Activated CD8-positive, alpha-beta memory T cell treated with anti-CD3 and anti-CD28 coated beads for 48 hours (primary cell): ENCODE measurements at regions not wholly inside any gene's neighbourhood (a gene's known extent, or its start where the extent isn't known, plus 50 kb on each side); places are given as distances from the start of the nearest gene placed in this dataset.

Source experiments
- DNase-seq, 3 experiments: peaks; one replicate each; pipeline ENCODE4 v3.0.0-alpha.2; 2020; ENCODE audit warnings: low read depth in 2 of 3, low spot score in 2 of 3

DNA sequence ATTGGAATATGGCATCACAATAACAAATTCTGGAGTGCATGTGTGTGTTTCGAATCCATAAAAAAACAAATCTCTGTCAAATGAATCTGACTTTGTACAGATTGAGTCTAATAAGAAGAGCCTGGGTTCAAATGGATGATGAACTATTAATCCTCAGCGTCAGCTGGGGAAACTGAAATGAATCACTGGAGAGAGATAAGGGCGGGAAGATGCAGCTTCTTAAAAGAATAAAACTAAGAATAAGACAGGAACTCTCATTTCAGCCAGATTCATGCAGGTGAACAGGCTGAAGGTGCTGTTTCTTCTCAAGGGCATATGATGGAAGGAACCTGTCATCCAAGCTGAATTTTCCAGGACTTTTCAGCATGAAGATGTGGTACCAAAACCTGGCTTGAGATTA is 202.6 kb upstream of the TRIB2 start:
- DNase-seq: no peak

DNA sequence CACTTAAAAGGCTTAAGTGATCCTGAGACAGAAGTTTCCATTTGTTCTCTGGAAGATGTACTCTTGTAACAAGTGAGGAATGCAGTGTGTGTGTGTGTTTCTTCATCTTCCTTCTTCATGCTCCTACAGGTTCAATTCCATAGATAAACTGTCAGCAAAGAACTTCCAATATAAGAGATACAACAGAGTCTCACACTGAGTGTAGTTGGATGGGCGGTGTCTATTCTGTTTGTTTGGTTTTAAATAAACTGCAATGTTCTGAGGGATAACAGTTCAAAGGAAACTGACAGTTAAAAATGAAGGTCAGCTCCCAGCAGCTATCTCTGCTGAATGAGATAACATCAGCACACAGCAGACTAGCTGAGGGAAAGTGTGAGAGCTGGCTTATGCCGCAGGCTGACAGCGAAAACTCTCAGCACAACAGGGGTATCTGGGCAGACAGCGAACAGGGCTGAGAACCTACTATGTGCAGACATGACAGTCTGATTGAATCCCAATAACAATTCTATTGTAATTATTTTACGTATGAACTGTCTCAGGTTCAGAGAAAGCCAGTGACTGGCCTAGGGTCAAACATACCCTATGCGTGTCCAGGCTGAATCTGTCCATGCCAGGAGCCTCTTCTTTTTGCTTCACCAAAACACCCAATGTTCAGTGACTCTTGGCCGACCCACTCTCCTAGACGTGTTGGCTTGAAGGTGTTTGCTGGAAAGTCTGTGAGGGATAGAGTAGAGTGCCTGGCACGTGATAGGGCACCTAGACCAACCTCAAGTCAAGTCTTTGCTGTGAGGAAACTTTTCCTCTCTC is 201.9 kb upstream of the TRIB2 start:
- no peak for DNase-seq

DNA sequence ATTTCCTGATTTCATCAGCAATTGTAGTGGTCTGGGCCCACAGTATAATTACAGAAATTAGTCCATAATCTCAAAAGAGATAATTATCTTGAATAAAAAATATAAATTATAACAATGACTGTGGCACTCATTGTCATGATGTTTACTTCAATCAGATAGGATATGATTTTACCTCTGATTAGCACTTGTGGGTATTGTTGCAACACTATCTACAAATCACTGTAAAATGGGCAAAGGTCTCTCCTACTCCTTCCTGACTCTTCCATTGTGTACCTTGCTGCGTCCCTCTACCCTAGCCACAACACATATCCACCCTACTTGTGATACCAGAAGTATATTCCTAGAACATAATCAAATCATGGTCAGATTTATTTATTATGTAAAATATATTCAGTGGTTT is 200.9 kb upstream of the TRIB2 start:
- DNase-seq: no peak

DNA sequence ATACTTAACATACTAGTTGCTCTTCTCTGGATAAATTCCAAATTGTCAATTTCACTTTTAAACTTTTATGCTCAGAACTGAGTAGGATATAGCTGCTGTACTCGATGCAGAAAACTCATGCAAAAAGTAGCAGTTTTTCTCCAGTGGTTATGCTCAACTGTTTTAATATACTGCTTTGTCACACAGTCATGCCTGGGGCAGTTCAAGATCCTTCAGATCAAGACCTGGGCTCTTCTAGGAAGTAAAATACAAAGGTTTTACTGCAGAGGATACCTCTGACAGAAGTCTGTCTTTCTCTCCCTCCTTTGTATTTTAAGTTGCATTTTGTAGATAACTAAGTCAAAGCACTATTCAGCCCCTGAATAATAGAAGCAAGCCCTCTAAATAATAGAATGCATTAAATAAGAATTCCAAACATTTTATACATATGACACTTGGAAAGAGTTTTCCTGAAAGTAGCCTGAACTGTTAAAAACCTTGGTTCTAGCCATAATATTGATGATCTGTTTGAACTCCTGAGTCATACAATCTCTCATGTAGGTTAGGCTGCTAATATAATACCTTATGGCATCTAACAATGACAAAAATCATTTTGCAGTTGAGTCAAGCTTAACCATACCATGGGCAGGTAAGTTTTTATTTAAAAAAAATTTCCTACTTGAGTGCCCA is 183.3 kb upstream of the TRIB2 start:
- no peak for DNase-seq

DNA sequence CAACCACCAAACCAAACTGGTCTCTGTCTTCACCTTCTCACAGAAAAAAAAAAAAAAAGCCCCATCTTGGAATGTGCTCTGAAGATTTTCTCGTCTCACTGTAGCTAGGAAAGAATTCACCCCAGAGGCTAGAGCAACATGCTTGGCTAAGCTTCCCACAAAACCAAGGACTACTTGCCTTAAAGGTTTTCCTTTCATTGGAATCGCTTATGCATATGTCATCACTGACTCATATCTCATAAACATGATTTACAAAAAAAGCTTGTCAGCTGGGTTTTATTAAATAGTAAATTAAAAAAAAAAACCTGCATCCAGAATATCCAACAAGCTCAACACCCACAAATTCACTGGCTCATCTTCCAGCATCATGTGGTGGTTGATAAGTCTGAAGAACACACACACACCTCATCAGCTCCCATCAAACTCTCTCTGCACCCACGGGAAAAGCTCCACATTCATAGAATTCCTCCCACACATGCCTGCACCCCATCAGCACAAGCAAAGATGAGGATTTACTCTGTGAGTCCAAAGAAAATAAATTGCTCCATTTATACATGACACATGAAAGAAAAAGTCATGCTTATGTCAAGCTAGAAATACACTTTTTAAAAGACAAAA is 182.0 kb upstream of the TRIB2 start:
- no peak for DNase-seq

DNA sequence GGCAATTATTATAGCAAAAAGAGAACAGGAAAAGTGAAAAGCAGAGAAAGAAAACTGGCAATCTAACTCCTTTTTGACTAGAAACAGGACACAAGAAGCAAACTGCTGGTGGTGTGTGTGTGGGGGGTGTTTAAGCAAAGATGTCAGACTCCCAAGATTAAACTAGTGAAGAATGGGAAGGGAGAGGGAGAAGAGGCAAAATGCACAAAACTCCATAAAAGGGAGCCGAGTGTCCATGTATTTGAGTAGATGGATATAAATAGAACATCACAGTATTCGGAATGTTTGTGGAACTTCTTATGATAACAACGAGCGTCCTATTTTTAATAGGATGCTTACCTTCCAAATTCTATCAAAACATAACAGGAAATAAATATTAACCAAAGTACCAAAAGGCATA is 179.8 kb upstream of the TRIB2 start:
- no peak for DNase-seq

DNA sequence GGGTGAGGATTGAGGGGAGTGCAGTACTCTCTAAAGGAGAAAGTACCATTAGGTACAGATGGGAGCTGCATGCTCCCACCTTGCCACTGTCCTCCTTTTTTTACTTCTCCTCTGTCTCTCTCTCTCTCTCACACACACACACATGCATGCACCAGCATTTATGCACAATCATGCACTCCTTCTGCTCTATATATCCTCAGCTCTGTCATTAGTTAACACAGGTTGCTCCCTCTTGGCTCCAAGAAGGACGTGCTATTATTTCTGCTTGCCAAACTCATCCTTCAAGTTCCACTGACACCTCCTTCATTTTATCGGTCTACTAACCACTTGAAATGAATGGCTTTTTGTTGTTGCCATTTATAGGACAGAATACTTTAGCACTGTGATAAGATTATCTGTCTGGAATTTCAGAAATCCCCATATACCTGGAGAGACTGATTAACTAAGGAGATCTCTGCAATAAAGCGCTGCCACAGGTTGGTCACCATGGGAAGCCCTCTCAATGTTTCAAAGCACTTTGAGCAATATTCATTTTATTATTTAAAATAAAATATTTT is 178.5 kb upstream of the TRIB2 start:
- DNase-seq: no peak

DNA sequence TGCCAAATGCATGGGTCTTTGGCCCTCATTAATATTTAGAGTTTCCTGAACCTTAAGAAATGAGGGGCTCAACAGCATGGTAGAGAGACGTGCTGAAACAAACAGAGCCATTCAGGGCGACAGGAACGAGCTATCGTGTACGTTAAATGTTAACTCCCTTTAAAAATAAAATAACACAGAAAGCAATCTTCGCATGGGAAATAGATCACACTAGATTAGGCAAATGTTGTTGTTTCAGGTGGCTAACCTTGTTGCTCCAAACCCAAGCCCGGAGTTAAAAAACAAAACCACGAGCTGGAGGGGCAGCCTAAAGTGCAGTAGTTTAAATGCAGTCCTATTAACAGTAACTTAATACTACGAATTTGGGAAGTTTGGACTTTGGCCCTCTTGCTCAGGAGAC is 177.4 kb upstream of the TRIB2 start:
- no peak for DNase-seq

DNA sequence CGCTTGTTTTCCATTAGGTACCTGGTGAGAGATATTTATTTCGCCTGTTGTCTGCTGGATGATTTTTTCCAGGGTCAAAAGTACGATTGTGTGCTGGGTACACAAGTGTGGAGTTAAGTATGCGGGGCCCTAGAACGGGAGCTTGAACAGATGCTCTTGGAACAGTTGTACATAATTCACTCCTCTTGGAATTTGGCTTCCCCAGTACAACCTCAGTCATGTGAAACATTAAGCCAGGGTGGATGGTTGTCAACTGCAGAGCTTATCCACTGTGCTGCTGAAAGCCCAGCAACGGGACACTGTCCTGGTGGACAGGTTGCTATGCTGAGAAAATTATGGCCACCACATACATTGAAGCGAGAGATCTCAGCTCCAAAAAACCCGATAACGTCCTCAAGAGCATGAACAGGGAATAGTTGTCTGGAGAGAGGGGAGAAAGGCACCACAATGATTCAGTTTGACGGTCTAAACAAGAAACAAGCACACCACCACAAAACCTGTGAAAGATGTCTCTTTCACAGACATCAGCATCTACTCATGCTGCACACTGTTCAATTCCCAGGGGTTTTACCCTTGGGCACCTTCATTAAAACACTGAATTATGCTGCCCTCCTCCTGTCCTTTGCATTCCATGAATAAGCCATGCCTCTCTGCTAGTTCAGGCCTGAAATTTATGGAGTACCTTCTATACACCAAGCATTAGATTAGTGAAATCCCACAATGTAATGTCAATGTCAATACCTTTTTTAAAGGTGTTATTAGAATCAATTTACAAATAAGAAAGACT is 176.8 kb upstream of the TRIB2 start:
- DNase-seq: no peak

DNA sequence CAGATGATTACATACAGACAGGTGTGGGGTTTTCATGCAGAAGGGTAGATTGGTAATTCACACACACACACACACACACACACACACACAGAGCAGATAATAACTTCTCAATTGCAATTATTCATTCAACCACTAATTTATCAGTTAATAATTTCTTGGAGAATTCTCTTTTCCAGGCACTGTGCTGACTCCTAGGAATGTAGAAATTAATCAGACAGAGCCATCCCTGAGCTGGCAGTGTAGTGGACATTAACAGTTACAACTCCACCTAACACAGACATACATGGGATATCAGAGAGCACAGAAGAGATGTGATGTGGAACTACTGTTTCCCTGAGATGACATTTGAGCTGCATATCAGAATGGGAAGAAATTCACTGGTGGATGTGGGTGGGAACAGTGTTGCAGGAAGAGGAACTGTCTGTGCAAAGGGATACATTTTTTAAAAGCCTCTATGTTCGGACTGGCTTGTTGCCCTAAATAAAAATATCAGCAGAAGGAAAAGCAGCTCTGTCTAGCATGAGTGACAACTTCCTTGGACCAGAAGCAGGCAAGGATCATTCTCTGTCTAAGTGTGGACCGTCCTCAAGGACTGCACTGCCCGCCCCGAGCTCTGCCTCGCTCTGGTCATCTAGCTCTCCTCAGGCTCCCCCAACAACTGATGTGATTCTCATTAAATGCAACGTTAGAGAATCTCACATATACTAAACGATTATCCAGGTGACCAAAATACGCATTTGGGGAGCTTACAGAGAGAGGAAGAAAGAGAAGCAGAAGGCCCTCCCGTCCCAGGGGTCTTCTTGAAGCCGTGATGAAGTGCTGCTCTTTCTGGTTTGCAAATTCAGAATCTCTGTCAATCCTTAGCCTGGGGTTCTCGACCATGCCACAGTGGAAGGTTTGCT is 173.4 kb upstream of the TRIB2 start:
- DNase-seq: no peak

DNA sequence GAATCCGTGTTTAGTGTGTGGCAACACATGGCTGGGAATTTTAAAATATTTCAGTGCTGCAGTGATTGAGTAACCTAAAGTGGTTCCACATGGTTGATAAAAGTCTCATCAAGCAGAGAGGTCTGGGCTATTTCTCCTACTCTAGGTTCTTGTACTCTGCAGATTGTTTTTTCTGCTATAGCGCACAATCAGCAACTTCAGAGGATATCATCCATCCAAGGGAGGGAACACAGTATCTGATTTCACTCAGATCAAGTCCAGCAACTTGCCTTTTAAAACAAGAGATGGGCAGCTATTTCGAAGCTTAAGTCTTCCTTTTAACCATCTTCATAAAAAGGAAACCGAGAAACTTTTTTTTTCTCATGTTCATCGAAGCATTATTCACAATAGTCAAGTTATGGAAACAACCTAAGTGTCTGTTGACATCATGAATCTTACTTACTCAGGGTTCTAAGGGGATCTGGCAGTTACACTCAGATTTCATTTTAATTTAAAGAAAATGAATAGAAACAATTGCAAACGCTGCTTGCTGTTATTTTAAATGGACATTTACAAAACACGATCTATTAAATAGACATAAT is 172.7 kb upstream of the TRIB2 start:
- no peak for DNase-seq

DNA sequence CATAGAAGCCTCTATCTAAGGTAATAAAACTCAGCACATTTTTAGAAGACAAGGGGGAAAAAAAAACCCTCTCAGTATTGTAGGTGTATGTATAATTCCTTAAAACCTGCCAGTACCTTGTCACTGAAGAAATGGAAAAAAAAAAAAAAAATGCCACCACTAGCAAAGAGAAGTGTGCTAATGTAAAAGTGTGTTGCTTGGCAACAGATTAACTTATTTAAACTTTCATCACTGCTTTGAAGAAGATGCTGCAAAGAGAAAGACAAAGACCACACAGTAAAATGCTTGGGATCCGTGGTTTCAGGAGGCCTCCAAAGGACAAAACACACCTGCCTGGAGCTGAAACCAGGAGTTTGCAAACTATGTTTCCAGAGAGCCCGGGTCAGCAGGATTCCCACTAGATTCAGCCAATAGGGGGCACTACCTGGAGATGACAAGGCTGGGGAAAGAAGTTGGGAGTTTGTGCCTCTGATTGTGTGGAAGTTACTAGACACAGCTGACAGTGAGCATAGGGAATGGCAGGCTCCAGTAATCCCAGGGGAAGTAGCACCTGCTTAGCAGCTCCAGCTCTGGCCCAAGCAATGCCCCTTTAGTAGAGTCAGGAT is 169.1 kb upstream of the TRIB2 start:
- no peak for DNase-seq

DNA sequence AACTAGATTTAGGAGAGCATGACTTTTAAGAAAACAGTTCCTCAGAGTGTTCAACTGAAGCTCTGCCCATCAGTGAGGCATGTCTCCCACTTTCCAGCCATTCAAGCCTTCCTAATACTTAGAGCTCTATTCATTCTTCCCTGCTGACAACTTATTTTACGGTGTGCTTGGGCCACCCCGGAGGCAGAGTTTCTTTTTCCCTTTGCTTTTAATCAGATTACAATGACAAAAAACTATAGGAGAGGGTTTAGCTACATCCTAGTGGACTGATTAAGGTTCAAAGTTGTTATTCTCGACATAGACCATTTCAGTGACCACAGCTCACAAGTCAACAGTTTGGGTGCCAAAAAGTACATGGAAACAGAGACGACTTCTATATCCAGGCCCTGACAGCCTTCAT is 167.8 kb upstream of the TRIB2 start:
- DNase-seq: no peak

DNA sequence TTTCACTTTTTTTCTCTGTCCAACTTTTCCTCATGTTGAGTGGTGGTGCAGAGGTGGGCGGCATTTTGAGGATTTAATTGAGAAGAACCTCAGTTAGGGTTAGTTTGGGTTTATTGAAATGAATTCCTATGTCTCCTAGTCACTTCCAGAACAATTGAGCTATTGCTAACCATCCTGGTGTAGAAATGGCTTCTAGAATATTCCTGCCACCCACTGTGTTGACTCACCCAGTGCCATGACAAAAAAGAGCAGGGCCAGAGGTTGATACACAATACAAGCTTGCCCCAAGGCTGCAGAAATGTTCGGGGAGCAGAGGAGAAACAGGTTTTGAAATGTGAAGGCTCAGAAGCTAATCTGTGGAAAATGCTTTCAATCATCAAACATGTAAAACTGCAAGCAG is 167.1 kb upstream of the TRIB2 start:
- no peak for DNase-seq

DNA sequence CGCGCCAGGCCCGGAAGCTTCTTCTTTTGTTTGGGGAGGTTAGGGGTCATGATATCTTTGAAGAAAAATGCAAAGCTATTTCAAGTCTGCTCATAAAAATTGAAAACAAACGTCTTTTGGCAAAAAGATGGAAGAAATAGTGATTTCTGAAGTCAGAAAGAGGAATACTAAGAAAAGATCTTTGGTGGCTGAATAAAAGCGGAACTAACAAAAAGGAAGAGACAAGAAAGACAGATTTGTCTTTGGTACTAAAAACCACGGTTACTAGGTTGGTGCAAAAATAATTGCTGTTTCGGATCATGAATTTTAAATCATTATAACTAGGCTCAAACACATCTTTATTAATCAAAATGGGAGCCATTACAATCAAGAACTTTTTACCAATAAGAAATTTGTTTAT is 164.6 kb upstream of the TRIB2 start:
- DNase-seq: no peak

DNA sequence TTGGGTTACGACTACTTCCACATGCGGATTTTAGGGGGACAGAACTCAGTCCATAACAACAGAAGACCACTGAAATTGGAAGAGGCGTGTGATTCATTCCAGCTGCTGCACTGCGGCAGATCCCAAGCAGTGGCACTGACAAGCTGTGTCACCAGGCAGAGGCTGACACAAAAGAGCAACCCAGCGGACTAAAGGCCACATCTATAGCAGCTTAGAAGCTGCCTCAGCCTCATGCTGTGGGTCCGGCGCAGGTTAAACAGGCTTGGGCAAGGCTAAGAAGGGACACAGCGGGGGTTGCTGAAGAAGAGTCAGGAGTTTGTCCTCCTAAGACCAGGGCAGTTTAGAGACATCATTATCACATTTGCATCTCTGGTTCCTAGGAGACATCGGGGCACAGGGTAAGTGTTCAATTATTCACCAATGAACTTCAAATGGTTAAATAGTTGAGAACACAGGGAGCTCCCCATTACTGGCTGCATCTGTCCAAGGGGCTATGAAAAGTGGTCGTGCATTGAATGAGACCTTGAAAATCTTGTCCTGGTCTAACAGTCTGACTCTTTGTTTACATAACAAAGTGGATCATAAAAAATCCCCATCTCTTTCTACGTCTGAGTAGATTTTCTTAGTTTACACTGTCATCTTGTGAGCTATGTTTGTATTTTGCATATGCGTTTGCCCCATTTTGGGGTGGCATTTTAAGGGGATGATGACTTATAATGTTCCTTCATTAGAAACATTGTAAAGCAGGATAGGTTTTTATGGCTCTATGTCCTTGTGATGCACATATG is 162.3 kb upstream of the TRIB2 start:
- no peak for DNase-seq

DNA sequence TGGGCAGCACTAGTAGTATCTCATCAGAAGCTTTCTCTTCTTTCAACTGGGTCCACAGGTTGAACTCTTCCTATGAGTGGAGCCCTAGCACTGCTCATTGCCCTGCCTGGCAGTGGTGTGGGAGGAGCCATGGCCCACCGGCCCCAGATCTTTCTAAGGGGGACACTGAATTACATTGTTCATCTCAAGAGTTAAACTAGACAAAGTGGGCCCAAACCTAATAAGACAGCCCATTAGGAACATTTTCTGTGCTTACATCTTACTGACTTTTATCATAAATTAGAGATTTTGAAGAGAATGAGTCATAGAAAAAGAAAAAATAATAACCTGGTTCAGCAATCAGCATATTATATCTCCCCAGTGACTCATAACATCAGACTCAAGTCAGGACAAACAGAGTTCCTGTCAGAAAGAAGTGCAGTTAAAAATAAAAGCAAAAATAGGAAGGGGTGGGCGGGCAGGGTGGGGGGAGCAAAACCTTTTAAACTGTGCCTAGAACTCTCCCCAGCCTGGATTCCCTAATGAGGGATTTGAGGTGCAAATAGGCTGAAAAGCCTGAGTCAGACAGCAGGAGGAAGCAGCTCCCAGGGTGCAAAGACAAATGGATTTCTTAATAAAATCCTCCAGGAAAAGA is 161.6 kb upstream of the TRIB2 start:
- no peak for DNase-seq

DNA sequence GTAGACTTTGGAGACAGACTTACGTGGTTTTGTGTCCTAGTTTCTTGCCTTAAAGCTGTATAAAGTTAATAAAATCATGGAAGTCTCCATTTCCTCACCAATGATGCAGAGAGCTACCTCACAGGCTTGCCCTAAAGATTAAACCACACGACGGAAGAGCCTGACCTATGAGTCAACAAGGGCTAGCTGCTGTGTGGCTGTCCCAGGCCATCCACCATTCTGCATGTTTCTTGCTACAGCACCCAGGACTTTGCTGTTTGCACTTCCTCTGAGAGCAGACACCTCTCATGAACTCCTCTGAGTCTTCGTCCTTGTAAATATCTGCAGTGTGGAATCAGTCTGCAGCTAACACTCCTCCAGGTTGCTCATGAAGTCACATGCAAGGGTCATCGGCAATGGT is 160.0 kb upstream of the TRIB2 start:
- no peak for DNase-seq
